K562 (cell line): ENCODE measurements at regions not wholly inside any gene's neighbourhood (a gene's known extent, or its start where the extent isn't known, plus 50 kb on each side); places are given as distances from the start of the nearest gene placed in this dataset.

ENCODE experiments used
- ATAC-seq: fragments of 200-7000 bp; cut with Tn5 transposase; 3 replicates; pipeline ENCODE4 v1.9.1; 2020; ENCODE audit warnings: moderate library complexity
- BruUV-seq: library from RNA; stranded (reverse); fragments of 400-500 nt; replicated peaks from 2 replicates; lab custom pipeline; 2021; lab: Mats Ljungman, UMichigan
- CTCF ChIA-PET: fragments of 300-600 bp; formaldehyde crosslinking; extraction: SDS; loops from one replicate; lab custom pipeline; 2021; ENCODE audit warnings: low intra/inter-chr PET ratio; lab: Yijun Ruan, JAX
- POLR2A ChIA-PET: fragments of 300-600, 350-650 bp; sonication (Branson Sonifier 250); formaldehyde crosslinking; extraction: SDS; loops from one replicate; lab custom pipeline; 2021; ENCODE audit warnings: antibody characterized with exemption, inconsistent platforms; lab: Yijun Ruan, JAX
- DNase-seq, 4 experiments: peaks; one replicate each; pipeline versions ENCODE4 v3.0.0 to v3.0.0-alpha.2; 2011 to 2018; ENCODE audit warnings: low spot score in 3 of 4, mixed read lengths in 3 of 4; ENCODE audit errors: extremely low read depth in 1 of 4
- FAIRE-seq: peaks from 2 replicates; lab custom pipeline; 2011; peaks lifted over from hg19 to GRCh38; lab: Jason Lieb, UNC
- H2AFZ ChIP-seq: 2 replicates; pipeline ENCODE4 v1.6.0; 2011; ENCODE audit warnings: low read depth, low read length, control low read depth, inconsistent platforms
- H3K27ac ChIP-seq: fragments of 200-600 bp; 3 replicates; pipeline ENCODE4 v1.8.0; 2011; ENCODE audit warnings: low read depth, mild to moderate bottlenecking, control low read depth, inconsistent platforms, low read length, moderate library complexity, mixed read lengths; ENCODE audit errors: extremely low read depth
- H3K27me3 ChIP-seq, 2 experiments: fragments of 300-600 bp in 1 of 2; 2 replicates in 1 of 2; 3 replicates in 1 of 2; pipeline versions ENCODE4 v1.6.0 to v1.8.0; 2011; ENCODE audit warnings: inconsistent platforms in 2 of 2, low read length in 2 of 2, mild to moderate bottlenecking in 1 of 2, mixed read lengths in 1 of 2, moderate library complexity in 1 of 2; ENCODE audit not compliant: control insufficient read depth in 2 of 2, insufficient read depth in 2 of 2
- H3K36me3 ChIP-seq: fragments of 300-600 bp; 3 replicates; pipeline ENCODE4 v1.8.0; 2011; ENCODE audit warnings: mild to moderate bottlenecking, low read length, inconsistent platforms; ENCODE audit not compliant: control insufficient read depth, insufficient read depth
- H3K4me1 ChIP-seq, 2 experiments: fragments of 200-600 bp in 1 of 2; replicated peaks in 1 of 2; 2 replicates in 1 of 2; 3 replicates in 1 of 2; pipeline versions ENCODE4 v1.5.1 to v1.8.0; 2011; ENCODE audit warnings: inconsistent platforms in 2 of 2, low read length in 2 of 2, mild to moderate bottlenecking in 1 of 2, mixed read lengths in 1 of 2, moderate library complexity in 1 of 2; ENCODE audit not compliant: control insufficient read depth in 2 of 2, insufficient read depth in 2 of 2
- H3K4me2 ChIP-seq: 2 replicates; pipeline ENCODE4 v1.6.1; 2011; ENCODE audit warnings: low read length, control low read depth, inconsistent platforms, mixed read lengths; ENCODE audit not compliant: insufficient read depth
- H3K4me3 ChIP-seq: fragments of 200-600 bp; sonication (generic), shearing (Covaris generic); 2 replicates; pipeline ENCODE4 v1.5.1; 2016; ENCODE audit warnings: control low read depth, inconsistent platforms
- H3K79me2 ChIP-seq: fragments of 200-600 bp; 3 replicates; pipeline ENCODE4 v1.8.0; 2011; ENCODE audit warnings: low read length, inconsistent platforms; ENCODE audit not compliant: control insufficient read depth, insufficient read depth
- H3K9ac ChIP-seq, 2 experiments: 2 replicates each; pipeline versions ENCODE4 v1.6.0 to v1.6.1; 2011; ENCODE audit warnings: low read depth in 2 of 2, low read length in 2 of 2, control low read depth in 1 of 2, inconsistent platforms in 1 of 2, mild to moderate bottlenecking in 1 of 2, mixed read lengths in 1 of 2; ENCODE audit not compliant: insufficient read depth in 1 of 2
- H3K9me1 ChIP-seq: one replicate; pipeline ENCODE4 v1.6.0; 2011; ENCODE audit warnings: inconsistent platforms, mild to moderate bottlenecking, low read length, moderate library complexity; ENCODE audit not compliant: control insufficient read depth, insufficient read depth
- H3K9me3 ChIP-seq: replicated peaks from 2 replicates; pipeline ENCODE4 v1.5.1; 2011; ENCODE audit warnings: low read depth, low read length, inconsistent platforms; ENCODE audit not compliant: control insufficient read depth, insufficient read depth
- H4K20me1 ChIP-seq: replicated peaks from 2 replicates; pipeline ENCODE4 v1.6.1; 2011; ENCODE audit warnings: low read length, inconsistent platforms, mixed read lengths; ENCODE audit not compliant: control insufficient read depth, insufficient read depth
- CREB1 ChIP-seq, 2 experiments: sonication (generic) in 1 of 2; formaldehyde crosslinking in 1 of 2; IDR thresholded peaks; 2 replicates each; pipeline versions ENCODE4 v1.6.1 to v1.8.0; 2012 to 2022; ENCODE audit warnings: inconsistent platforms in 1 of 2, mild to moderate bottlenecking in 1 of 2, missing genetic modification reagents in 1 of 2, moderate library complexity in 1 of 2
- CREB3 ChIP-seq: fragments of 450-650 bp; conservative IDR thresholded peaks from 2 replicates; pipeline ENCODE4 v1.6.1; 2016; ENCODE audit warnings: missing genetic modification characterization, low read depth, mild to moderate bottlenecking, missing compliant biosample characterization, moderate library complexity
- FOXK1 ChIP-seq: sonication (generic); formaldehyde crosslinking; IDR thresholded peaks from 2 replicates; pipeline ENCODE4 v1.8.0; 2022; ENCODE audit warnings: missing genetic modification reagents, mild to moderate bottlenecking, borderline replicate concordance
- HDAC3 ChIP-seq: fragments of 450-650 bp; IDR thresholded peaks from 2 replicates; pipeline ENCODE4 v1.6.1; 2018; ENCODE audit warnings: borderline replicate concordance, mild to moderate bottlenecking, moderate library complexity; ENCODE audit not compliant: partially characterized antibody
- HOMEZ ChIP-seq: fragments of 250-450 bp; sonication (Bioruptor Pico); IDR thresholded peaks from 2 replicates; pipeline ENCODE4 v1.4.0; 2020; ENCODE audit warnings: mild to moderate bottlenecking, moderate library complexity
- KDM4B ChIP-seq, 2 experiments: fragments of 450-650 bp in 1 of 2; sonication (generic) in 1 of 2; IDR thresholded peaks; 2 replicates each; pipeline ENCODE4 v1.6.1; 2016 to 2017; ENCODE audit warnings: borderline replicate concordance in 2 of 2, antibody characterized with exemption in 1 of 2, low read depth in 1 of 2, mild to moderate bottlenecking in 1 of 2
- MNT ChIP-seq, 2 experiments: fragments of 450-650 bp; conservative IDR thresholded peaks; 2 replicates each; pipeline ENCODE4 v1.6.1; 2017; ENCODE audit warnings: mild to moderate bottlenecking in 2 of 2, moderate library complexity in 2 of 2
- MYBL2 ChIP-seq, 2 experiments: fragments of 450-650 bp in 1 of 2; sonication (generic) in 1 of 2; formaldehyde crosslinking in 1 of 2; IDR thresholded peaks; 2 replicates each; pipeline versions ENCODE4 v1.6.1 to v1.8.1; 2017 to 2022; ENCODE audit warnings: borderline replicate concordance in 1 of 2, inconsistent platforms in 1 of 2, low read depth in 1 of 2, mild to moderate bottlenecking in 1 of 2, missing genetic modification reagents in 1 of 2, moderate library complexity in 1 of 2
- NRF1 ChIP-seq, 2 experiments: fragments of 450-650 bp; IDR thresholded peaks in 1 of 2; conservative IDR thresholded peaks in 1 of 2; 2 replicates each; pipeline ENCODE4 v1.6.1; 2014; ENCODE audit warnings: mild to moderate bottlenecking in 2 of 2
- PKNOX1 ChIP-seq: fragments of 450-650 bp; IDR thresholded peaks from 2 replicates; pipeline ENCODE4 v1.6.1; 2016
- POLR2B ChIP-seq: fragments of 450-650 bp; IDR thresholded peaks from 2 replicates; pipeline ENCODE4 v1.6.1; 2018; ENCODE audit warnings: low read depth; ENCODE audit not compliant: partially characterized antibody
- RFX7 ChIP-seq: fragments of 250-450 bp; sonication (Bioruptor Pico); IDR thresholded peaks from 2 replicates; pipeline ENCODE4 v1.5.1; 2021; ENCODE audit warnings: mild to moderate bottlenecking
- ZNF408 ChIP-seq: fragments of 250-450 bp; sonication (Bioruptor Pico); IDR thresholded peaks from 2 replicates; pipeline ENCODE4 v1.4.0; 2020; ENCODE audit warnings: low read depth, mild to moderate bottlenecking, moderate library complexity
- ZNF551 ChIP-seq: fragments of 250-450 bp; sonication (Bioruptor Pico); IDR thresholded peaks from 2 replicates; pipeline ENCODE4 v1.5.0; 2021; ENCODE audit warnings: mild to moderate bottlenecking, moderate library complexity
- ZNF644 ChIP-seq: fragments of 200-800 bp; sonication (Bioruptor generic); IDR thresholded peaks from 2 replicates; pipeline ENCODE4 v1.6.1; 2016; ENCODE audit warnings: low read depth, missing genetic modification characterization, missing compliant biosample characterization
- ZNF75A ChIP-seq: fragments of 450-650 bp; formaldehyde crosslinking; IDR thresholded peaks from 2 replicates; pipeline ENCODE4 v1.4.0; 2020; ENCODE audit warnings: mild to moderate bottlenecking
- WGBS: fragments of 100-300 bp; shearing (Covaris generic); methylation state at CpG from one replicate; pipeline ENCODE4 v1.1.6; 2016; ENCODE audit warnings: low coverage, mixed read lengths; ENCODE audit not compliant: insufficient coverage; ENCODE audit errors: missing lambda C conversion rate; 5-methylcytosine and 5-hydroxymethylcytosine counted together
- in situ Hi-C: fragments of 300-500 bp; cut with MboI; formaldehyde crosslinking; loops from 4 replicates; pipeline ENCODE4 v1.15.0; 2018; ENCODE audit warnings: inconsistent platforms, mixed read lengths
- intact Hi-C: fragments of 100-400 bp; cut with micrococcal nuclease; formaldehyde crosslinking; loops from 2 replicates; pipeline ENCODE4 v1.14.2; 2022

GRCh38 chr18:76572518-76573247 lies 77.6 kb upstream of the ZNF516 start:
- in situ Hi-C loops, result no loop called here
- Histone ChIP-seq H3K9me3 (no peaks in the 10 kb centered on the region), H4K20me1 (no peaks in the 10 kb centered on the region), H3K79me2 (no peaks in the 10 kb centered on the region), H3K4me3 (no peak overlapping the region), H3K9me1 (no peaks in the 10 kb centered on the region), H3K36me3 (no peaks in the 10 kb centered on the region), H3K27me3 (peaks cover 0 to 20% of the 10 kb centered on the region in 2 experiments; a peak in 2 of 5 replicates), H3K4me2 (no peak overlapping the region), H3K9ac (no peak overlapping the region), H2AFZ (no peak overlapping the region), H3K27ac (no peak overlapping the region), H3K4me1 (no peaks in the 10 kb centered on the region)
- no peak for ATAC-seq
- no peak for FAIRE-seq
- WGBS, result 3% methylated on average over 8 of the region's 12 CpGs
- no TSS peak for BruUV-seq
- no peak for DNase-seq
- intact Hi-C loops, result no loop called here
- ChIA-PET CTCF (no interaction called here), POLR2A (no interaction called here)
- TF ChIP-seq KDM4B (IDR thresholded peaks at IDR 0.05; ENCODE audit: borderline replicate concordance in 2 of 2, low read depth in 1 of 2) (no peak), RFX7 (no peak), PKNOX1 (no peak), NRF1 (conservative IDR thresholded peaks at IDR 0.05 in 1 of 2, IDR thresholded peaks at IDR 0.05 in 1 of 2) (no peak), HDAC3 (no peak), ZNF75A (CRISPR knock-in tag) (no peak), POLR2B (no peak), HOMEZ (CRISPR knock-in tag) (no peak), ZNF644 (tag) (no peak), ZNF408 (CRISPR knock-in tag) (no peak), ZNF551 (no peak), CREB1 (IDR thresholded peaks at IDR 0.05) (no peak), CREB1 (CRISPR knock-in tag; IDR thresholded peaks at IDR 0.05) (no peak), CREB3 (tag) (no peak), FOXK1 (no peak), MYBL2 (IDR thresholded peaks at IDR 0.05; ENCODE audit: low read depth) (no peak), MYBL2 (CRISPR knock-in tag; IDR thresholded peaks at IDR 0.05; ENCODE audit: borderline replicate concordance) (no peak), MNT (conservative IDR thresholded peaks at IDR 0.05) (no peak)
